AG08395 (cell line): ENCODE measurements at regions not wholly inside any gene's neighbourhood (a gene's known extent, or its start where the extent isn't known, plus 50 kb on each side); places are given as distances from the start of the nearest gene placed in this dataset.
A peak's percentile ranks its signal among the peaks of the same experiment; 100 is the strongest.

ENCODE experiments used
- DNase-seq: peaks from one replicate; pipeline ENCODE4 v3.0.0; 2012; ENCODE audit warnings: mixed read lengths, low spot score

GRCh38 chr11:106409222-106409621 is 331.8 kb downstream of the AASDHPPT start:
- no peak for DNase-seq

- DNase-seq = no peak
Observed at GRCh38 chr11:106409671-106410070, 332.2 kb downstream of the AASDHPPT start.

GRCh38 chr11:106410902-106411301 is 333.4 kb downstream of the AASDHPPT start:
- no peak for DNase-seq

- no peak for DNase-seq
Observed at GRCh38 chr11:106413222-106413621, 335.8 kb downstream of the AASDHPPT start.

GRCh38 chr11:106415510-106415909 is 338.0 kb downstream of the AASDHPPT start:
- DNase-seq = no peak

GRCh38 chr11:106418791-106419190 is 341.3 kb downstream of the AASDHPPT start:
- no peak for DNase-seq

GRCh38 chr11:106420048-106420665 is 342.7 kb downstream of the AASDHPPT start:
- DNase-seq = no peak

- no peak for DNase-seq
Observed at GRCh38 chr11:106420686-106421085, 343.2 kb downstream of the AASDHPPT start.

- DNase-seq = no peak
Observed at GRCh38 chr11:106421676-106422292, 344.3 kb downstream of the AASDHPPT start.

GRCh38 chr11:106422583-106422982 is 345.1 kb downstream of the AASDHPPT start:
- no peak for DNase-seq

- peak; percentile 47 for DNase-seq
Observed at GRCh38 chr11:106424111-106424510, 346.6 kb downstream of the AASDHPPT start.

GRCh38 chr11:106425819-106426218 is 348.4 kb downstream of the AASDHPPT start:
- no peak for DNase-seq

- DNase-seq = no peak
Observed at GRCh38 chr11:106426696-106427095, 349.2 kb downstream of the AASDHPPT start.

- no peak for DNase-seq
Observed at GRCh38 chr11:106427736-106428135, 350.3 kb downstream of the AASDHPPT start.

GRCh38 chr11:106442032-106442431 is 364.6 kb downstream of the AASDHPPT start:
- DNase-seq = no peak

- DNase-seq = no peak
Observed at GRCh38 chr11:106446302-106446701, 368.8 kb downstream of the AASDHPPT start.

GRCh38 chr11:106446955-106447354 is 369.5 kb downstream of the AASDHPPT start:
- no peak for DNase-seq

- peak; percentile 17 for DNase-seq
Observed at GRCh38 chr11:106447631-106448191, 370.2 kb downstream of the AASDHPPT start.

GRCh38 chr11:106449763-106450162 is 372.3 kb downstream of the AASDHPPT start:
- DNase-seq = no peak

GRCh38 chr11:106451228-106451922 is 373.9 kb downstream of the AASDHPPT start:
- no peak for DNase-seq

GRCh38 chr11:106456647-106457046 is 379.2 kb downstream of the AASDHPPT start:
- DNase-seq = no peak

- DNase-seq = peak; percentile 22
Observed at GRCh38 chr11:106457727-106458126, 380.3 kb downstream of the AASDHPPT start.

GRCh38 chr11:106459135-106459534 is 381.7 kb downstream of the AASDHPPT start:
- DNase-seq = no peak
